Inflammatory macrophage (primary cell): ENCODE measurements at regions not wholly inside any gene's neighbourhood (a gene's known extent, or its start where the extent isn't known, plus 50 kb on each side); places are given as distances from the start of the nearest gene placed in this dataset.

Experiments
- DNase-seq, 2 donors: peaks; one replicate each; pipeline ENCODE4 v3.0.0-alpha.2; 2020 to 2022

DNA sequence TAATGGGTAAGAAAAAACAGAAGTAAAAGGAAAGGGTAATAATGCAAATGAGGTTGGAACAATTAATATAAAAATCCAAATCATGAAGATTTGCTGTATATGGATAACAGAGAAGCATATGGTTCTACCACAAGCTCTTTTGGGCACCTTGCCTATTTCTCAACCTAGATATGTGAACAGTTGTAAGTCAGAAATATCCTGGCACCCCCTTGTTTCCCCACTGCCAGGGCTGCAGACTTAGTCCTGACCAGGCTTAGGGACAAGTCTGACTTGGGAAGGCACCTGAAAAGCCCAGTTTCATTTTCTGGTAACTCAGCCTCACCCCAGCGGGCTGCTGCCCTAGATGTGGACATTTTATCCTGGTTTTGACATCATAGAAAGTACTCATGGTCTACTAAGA is 183.2 kb upstream of the STAC start:
- no peak for DNase-seq

DNA sequence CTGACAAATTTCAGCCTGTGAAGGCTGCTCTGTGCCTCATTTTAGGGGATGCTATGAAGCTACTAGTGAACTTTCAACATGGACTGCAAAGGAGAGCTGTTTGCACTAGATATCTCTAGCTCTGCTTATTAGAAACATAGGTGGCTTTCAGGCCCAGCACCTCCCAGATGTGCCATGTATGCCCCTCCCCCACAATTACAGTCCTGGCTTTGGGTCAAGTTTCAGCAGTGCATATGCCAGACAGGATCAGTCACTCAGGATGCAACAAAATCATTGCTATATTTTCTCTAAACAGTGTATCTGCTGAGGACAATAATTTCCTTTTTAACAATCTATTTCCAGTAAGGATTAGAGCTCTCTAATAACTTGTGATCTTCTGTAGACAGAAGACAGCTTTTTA is 178.8 kb upstream of the STAC start:
- DNase-seq = no peak

DNA sequence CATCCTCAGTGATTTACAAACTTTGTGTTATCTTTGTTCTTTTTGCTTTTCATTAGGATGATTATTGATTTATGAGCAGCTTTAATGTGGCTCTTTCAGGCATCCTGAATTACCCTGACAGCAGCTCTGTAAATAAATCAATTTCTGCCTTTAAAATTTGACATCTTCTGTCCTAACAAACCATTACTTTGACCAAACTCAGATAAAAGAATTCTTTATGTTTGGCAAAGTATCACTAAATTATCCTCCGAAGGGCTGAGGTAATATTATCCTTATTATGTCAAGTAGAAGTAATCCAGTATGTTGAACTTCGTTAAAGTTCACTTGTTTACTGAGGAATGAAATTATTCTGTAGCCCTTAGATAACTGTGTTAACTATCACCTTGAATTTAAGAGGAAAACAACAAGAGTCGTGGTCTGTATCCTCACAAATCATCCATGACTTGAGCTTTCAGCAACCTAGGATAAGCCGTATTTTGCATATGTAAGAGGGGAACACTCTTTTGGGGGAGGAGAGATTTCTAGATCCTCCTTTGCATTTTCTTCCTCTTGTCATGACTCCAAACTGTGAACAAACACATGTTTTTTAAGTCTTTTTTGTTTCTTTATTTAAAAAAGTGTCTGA is 173.2 kb upstream of the STAC start:
- DNase-seq = no peak

DNA sequence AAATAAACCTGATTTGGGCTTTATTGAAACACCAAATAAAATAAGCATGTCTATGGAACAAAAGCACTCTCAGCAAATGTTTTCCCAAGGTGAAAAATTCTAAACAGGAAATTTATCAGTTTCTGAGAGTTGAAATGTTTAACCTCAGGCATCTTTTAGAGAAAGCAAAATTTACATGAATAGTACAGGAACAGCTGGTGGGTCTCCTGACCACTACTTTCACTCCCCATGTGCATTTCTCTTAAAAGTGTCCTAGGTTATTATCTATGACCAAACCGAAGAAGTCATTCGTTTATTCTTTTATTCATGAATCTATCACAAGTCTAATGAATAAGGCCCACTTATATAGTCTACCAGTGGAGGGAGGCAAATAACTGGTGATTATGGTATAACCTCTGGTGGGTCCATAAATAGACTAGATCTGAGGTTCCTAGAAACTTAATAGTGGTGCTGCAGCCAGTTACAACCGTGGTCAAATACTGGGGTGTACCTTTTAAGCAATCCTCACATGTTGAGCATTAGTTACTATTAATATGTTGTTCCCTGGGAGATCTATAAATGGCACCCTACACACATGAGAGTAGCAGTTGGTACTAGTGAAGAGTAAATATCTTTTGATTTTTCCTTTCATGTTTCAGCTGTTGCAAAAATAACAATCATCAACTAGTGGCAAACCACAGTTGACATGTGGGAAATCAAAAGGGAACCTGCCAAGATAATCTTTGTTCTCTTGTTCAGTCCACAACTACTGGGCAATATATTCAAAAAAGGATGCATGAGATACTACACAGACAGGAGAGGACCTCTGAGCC is 169.3 kb upstream of the STAC start:
- DNase-seq = no peak

DNA sequence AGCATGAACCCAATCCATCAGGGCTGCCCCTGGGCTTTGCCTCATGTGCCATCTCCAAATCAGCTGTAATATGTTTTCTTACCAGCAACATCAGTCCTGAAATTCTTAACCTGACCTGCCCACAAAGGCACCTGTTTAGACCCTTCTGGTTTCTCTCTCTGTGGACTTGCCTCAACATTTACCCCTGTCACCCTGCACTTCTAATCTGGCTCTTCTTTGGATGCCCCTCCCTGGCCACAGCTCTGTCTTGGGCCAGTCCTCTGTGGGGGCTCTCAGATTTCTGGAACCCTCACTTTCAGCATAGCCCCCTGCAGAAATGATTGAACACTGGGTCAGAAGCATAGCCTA is 168.7 kb upstream of the STAC start:
- DNase-seq = no peak

DNA sequence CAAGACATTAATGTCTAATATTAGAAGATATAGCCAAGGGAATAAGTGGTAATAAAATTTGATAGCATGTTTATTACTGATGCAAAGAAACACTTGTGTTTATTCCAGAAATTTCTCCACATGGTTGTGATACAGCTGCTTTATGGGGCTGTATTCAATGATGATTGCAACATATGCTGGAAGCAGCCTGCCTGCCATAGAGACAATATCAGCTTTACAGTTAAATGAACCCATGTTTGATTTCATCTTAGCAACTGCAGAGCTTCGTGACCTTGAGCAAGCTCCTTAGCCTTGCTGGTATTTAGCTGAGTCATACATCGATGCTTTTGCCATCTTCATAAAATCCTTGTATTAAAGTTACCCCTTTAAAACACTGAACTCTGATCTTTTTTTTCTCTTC is 168.1 kb upstream of the STAC start:
- no peak for DNase-seq

DNA sequence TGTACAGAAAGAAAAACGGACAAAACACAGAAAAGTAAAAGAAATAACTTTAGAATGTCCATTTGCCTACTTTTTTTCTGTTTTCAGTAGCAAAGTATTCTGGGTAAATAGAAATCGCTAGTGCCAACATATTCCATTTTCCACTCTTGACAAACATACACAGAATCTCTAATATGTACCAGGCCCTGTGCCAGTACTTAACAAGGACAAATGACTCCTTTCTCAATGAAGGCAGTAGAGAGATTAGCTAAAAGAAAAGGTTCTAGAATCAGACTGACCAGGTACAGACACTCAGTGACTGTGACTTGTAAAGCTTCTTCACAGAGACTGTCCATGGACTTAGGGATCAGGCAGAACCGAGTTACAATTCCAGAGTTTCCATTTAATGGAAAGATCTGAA is 165.8 kb upstream of the STAC start:
- no peak for DNase-seq

DNA sequence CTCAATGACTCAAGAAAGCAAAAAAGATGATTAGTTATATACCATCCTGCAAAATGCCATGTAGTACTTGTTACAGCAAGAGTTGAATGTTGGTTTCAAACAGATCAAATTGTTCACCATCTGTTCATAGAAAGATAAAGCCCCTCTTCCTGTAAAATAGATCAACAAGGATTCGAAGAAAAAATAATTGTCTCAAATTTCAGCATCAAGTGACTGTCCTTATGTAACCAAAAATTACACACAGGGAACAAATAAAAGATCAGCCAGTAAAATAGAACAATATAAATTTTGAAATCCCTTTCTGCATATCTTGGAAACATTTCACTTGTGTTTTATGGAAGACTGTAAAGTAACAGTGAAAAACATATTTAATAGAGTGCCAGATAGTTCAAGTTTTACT is 165.1 kb upstream of the STAC start:
- DNase-seq = no peak

DNA sequence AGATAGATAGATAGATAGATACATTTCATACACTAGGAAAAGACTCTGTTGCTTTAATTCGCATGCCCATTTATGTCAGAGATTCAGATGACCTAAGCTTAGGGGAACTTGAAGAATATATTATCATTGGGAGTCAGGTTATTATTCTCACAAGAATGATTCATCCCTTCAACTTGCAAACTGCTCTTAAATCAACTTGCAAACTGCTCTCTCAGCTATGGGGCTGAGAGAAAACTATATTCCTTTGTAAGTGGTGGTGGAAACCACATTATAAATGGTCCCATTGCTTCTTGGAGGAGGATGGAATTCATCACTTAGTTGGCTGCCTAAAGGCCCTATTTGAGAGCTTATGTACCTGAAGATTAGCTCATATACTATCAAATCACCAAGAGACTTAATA is 160.9 kb upstream of the STAC start:
- no peak for DNase-seq

DNA sequence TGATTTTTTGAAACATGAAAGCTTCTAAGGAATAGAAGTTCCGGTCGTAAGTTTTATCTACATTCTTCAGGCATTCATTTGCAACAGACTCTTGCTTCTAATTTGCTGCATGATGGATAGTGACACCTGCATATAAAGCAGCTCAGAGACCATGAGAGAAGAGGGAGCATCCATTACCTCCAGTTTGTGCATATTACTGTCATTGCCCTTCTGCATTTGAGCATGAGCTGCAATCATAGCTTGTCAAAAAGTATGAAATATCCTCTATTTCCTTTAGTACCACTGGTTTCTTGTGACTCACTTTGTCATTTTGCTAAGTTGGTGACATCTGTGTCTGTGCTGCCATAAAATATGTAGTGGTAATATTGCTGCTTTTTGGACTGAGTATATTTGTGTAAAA is 160.1 kb upstream of the STAC start:
- DNase-seq = no peak

DNA sequence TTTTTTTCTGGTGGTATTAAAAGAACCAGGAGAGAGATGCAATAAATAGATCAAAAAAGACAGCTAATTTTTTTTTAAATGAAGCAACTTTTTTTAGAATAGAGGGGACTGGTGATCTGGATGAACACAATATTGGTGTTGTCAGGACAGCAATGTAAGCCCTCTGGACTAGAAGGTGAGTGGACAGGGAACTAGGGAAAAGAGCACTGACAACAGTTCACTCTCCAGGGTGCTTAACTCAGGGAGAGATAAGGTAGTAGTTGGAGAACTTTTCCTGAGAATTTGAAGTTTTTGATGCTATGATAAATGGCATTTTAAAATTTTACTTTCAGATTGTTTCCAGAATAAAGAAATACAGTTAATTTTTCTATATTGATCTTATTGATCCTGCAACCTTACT is 158.3 kb upstream of the STAC start:
- DNase-seq = no peak

DNA sequence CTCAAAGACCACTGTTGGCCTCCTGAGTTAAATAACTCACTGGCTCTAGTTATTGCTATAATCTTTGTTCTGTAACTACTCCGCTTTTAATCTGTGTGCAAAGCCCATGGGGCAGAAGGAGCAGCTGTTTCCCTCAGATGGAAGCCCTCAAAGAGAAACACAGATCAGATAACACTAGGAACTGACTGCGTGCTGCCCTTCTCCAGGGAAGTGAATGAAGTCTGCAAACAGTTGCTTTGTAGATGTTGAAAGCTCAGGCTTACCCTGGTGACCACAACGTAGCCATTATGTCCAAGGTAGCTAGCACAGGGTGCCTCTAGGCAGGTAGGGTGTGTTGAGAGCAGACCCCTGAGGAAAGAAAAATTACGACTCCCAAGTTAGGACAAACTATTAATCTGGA is 152.3 kb upstream of the STAC start:
- no peak for DNase-seq

DNA sequence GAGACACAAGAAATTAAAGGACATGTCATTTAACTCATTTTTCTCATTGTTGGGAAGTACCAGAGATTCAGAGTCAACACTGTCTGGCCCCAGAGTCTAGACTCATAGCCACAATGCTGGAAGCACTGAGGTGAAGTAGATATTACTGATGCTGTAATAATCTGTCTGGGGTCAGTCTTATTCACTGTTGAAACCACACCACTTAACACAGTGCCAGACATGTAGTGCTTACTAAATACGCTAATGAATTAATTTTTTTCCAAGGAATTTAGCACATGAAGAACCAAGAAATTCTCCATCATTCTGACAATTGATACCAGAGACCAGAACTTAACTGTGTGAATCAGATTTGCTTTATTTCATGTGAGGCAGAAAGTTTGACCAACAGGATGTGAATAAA is 150.8 kb upstream of the STAC start:
- DNase-seq = no peak

DNA sequence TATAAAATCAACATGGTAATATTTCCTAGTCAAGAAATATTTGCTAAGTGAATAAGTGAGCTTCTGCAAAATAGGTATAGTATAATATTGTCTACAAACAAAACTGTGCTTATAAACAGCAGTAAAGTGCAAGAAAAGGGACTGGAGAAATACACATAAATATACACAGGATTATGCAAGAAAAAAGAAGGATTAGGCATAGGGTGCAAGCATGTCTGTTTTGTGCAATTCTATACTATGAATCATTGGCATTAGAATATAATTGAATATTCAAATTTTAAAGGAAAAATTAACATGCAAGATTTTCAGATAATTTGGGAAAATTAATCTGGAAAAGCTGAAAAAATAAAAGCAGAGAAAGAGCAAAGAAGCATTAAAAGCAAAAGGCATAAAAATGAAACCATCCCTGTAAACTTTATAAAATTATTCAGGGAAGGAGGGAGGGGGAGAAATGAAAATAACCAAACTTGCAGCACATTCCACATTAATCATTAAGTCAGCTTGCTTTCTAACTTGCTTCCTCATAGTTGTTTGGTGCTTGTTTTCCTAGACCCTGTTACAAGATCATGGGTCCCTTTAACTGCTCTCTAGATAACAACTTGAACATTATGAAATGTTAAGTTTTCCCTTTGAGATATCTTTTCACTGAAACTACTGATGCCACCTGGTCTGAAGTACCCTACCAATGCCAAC is 147.4 kb upstream of the STAC start:
- no peak for DNase-seq

DNA sequence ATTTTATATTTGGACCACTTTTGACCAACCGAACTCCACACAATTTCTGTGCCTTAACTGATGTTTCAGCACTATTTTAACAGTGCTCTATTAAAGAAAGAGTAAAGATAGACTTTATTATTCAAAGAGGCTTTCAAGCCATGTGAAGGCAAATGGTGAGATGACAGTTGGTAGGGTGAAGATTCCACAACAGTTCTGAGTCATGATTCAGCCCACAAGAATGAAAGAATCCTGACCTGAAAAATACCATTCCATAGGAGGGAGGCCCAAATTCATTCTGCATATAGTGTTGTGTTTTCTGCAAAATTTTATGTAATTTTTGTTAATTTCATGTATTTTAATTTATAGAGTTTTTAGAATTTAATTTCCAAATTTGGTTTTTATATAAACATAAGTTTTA is 135.6 kb upstream of the STAC start:
- no peak for DNase-seq

DNA sequence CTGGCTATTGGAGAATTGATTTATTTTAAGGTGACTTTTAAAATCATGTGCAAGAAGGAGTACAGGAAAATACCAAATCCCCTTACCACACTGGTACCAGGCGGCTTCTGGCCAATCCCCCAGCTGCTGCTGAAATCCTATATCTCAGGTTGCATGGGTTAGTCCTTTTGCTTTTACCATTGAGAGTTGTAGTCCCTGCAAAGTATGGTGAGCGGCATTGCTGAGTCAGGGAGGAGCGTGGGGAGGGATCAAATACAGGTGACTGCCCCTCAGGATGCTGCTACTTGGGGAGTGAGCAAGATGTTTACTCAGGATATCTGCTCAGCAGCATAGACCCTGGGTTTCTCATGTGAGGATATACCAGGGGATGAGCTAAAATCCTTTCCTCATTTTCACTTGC is 131.9 kb upstream of the STAC start:
- no peak for DNase-seq

DNA sequence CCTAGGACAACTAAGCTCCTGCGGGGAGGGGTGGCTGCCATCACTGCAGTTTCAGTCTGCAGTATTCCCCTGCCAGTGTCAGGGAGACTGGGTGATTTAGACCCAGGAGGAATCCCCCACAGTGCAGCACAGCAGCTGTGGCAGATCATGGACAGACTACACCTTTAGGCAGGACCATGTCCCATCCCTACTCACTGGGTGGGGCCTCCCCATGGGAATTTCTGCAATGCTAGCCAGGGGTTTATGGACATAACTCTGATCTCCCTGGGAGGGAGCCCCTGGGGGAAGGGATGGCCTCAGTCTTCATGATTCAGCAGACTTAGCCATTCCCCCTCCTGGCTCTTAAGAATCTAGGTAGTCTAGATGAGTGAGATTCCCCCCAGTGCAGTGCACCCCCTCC is 130.1 kb upstream of the STAC start:
- DNase-seq = no peak

DNA sequence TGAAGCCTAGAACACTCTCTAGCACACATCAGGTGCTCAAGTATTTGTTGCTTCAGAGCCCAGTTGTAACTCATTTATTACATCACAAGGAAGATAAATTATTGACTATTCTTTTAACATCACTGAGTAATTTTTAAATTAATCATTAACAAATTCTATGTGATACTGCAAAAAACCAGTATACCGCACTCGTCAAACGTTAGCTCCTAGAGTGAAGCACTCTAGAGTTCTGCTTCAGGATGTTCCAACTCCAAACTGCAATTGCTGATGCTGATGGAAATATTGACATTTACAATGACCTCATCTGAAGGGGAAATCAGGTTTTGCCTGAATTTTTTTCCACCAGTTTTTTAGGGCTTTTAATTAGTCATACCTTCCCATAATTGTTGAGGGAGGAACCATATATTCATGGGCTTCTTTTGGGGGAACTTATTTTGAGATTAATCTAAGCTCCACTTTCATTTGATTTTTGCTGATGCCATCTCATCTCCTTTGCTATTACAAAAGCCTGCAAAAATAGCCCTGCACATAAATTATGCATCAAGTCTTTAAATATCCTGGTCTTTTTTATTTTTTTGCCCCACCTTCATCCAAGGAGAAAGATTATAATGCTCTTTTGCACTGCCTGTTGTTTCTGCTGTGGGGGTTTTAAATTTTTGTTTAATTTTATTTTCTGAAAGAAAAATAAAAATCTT is 123.0 kb upstream of the STAC start:
- DNase-seq = no peak

DNA sequence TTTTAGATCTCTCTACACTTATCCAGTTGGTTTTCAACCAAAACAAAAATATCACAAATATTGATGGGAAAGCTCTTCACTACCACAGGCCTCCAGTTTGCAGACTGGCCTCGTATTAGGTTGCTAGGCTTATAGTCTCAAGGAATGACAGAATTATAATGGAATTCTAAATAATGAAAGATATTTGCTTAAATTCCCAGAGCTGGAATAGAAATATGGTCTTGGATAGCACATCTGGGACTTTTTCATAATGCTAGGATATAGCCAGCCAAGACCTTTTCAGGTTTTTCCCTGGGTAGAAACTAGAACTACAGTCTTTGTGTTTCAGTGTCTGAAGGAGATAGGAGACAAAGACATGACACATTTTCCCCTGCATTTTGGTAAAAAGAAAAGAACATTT is 121.9 kb upstream of the STAC start:
- no peak for DNase-seq

DNA sequence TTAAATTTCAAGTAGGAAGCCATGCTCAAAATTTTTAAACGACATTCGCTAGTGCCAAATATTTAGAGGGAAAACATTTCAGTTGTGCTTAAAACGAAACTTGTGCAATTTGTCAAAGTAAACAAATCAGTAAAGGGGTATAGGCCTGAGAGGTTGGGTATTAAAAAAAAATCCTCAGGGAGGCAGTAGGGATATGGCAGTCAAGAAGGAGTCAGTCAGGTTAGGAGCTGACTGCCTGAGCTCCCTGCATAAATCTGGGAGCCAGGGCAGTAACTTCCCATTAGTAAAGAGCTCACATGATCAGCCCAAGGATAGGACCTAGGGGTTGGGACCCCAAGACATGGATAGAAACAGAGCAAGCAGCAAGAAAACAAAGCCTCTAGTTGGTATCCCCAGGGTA is 120.7 kb upstream of the STAC start:
- no peak for DNase-seq

DNA sequence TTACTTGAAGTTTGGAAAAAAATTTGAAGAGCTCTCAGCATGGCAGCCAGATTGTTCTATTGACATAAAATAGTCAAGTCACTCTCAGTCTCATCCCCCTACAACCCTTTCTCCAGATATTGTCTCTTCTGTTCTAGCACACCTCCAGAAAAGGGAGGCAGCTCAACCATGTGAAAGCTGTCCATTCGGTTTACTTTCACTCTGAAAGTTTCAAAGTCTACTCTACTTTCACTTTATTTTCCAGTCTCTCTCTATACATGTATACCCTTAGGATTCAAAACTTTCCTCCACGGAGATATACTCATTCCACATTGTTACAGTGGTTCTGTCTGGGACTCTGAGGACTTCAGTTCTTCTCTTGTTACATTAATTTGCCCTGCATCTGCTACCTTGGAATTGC is 111.0 kb upstream of the STAC start:
- DNase-seq = no peak

DNA sequence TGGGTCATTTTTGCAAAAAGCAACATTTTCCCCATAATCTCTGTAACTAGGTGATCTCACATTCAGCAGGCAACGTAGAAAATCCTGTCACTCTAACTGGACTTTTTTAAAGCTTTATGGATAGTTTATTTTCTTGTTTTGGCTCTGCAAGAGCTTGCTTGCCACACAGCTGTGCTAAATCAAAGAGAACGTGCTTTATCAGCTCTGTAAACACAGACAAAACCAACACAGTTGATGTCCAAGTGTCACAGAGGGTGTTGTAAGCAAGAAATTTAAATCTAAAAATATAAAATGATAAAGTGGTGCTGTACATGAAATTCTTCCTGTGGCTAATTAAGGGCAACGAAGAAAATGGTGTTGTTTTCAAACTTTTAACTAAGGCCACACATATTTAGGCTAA is 97.5 kb upstream of the STAC start:
- no peak for DNase-seq

DNA sequence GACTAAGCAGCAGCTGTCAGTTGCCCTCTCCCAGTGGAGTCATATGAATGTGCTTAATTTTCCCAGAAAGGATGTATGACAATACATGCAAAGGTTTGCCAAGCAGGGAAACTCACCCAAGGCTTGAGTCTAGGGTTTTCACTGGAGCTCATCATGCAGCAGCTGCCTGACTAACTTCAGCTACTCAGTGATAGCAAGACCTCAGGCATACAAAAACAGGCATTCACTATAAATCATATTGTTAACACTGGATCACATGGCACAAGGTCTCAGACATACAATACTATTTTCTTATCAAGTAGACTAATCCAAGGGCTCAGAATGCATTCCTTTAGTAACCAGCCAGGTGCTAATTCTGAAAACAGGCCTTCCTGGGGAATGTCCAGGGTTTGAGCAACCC is 85.0 kb upstream of the STAC start:
- DNase-seq = no peak

DNA sequence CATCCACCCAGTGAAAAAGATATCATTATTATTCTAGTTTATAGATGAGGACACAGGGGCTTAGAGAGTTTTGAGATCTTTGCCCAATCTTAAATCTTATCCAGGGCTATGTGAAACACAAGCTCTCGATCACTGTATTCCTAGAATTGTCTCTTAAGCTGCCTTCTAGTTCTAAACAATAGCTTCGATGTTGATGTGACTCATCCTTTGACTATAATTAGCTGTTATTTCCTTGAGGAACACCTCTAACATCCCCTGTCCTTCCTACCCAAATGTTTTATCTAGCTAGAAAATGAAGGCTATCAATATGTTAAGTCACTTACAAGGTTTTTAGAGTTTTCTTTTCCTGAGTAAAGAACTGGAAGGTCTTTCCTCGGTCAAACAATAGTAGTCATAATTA is 83.1 kb upstream of the STAC start:
- DNase-seq = no peak
